Liver (tissue), 8 donors: ENCODE measurements at regions not wholly inside any gene's neighbourhood (a gene's known extent, or its start where the extent isn't known, plus 50 kb on each side); places are given as distances from the start of the nearest gene placed in this dataset.

ENCODE experiments used
- DNase-seq: peaks from one replicate; pipeline ENCODE4 v3.0.0-alpha.2; 2017; ENCODE audit warnings: low spot score
- H3K27ac ChIP-seq, 2 donors: one replicate each; pipeline ENCODE4 v1.7.0; 2013; ENCODE audit warnings: inconsistent platforms in 2 of 2, low read length in 2 of 2, control low read depth in 1 of 2, low read depth in 1 of 2, mild to moderate bottlenecking in 1 of 2
- H3K27me3 ChIP-seq, 4 donors: one replicate each; pipeline versions ENCODE4 v1.6.1 to v1.7.0; 2013; ENCODE audit warnings: low read length in 3 of 4, inconsistent platforms in 1 of 4, mild to moderate bottlenecking in 1 of 4, moderate library complexity in 1 of 4; ENCODE audit not compliant: control insufficient read depth in 4 of 4, insufficient read depth in 4 of 4
- H3K36me3 ChIP-seq, 4 donors: one replicate each; pipeline versions ENCODE4 v1.6.1 to v1.7.0; 2013; ENCODE audit warnings: low read length in 3 of 4, mild to moderate bottlenecking in 3 of 4, low read depth in 1 of 4, moderate library complexity in 1 of 4; ENCODE audit not compliant: control insufficient read depth in 4 of 4, insufficient read depth in 3 of 4
- H3K4me1 ChIP-seq, 4 donors: one replicate each; pipeline versions ENCODE4 v1.6.1 to v1.7.0; 2013; ENCODE audit warnings: low read length in 3 of 4, mild to moderate bottlenecking in 3 of 4, moderate library complexity in 1 of 4; ENCODE audit not compliant: control insufficient read depth in 4 of 4, insufficient read depth in 4 of 4
- H3K4me3 ChIP-seq, 3 donors: one replicate each; pipeline versions ENCODE4 v1.6.1 to v1.7.0; 2013; ENCODE audit warnings: low read length in 3 of 3, control low read depth in 1 of 3, low read depth in 1 of 3, mild to moderate bottlenecking in 1 of 3
- H3K9ac ChIP-seq, 2 donors: one replicate each; pipeline ENCODE4 v1.7.0; 2013; ENCODE audit warnings: low read length in 2 of 2, mild to moderate bottlenecking in 2 of 2, moderate library complexity in 2 of 2, control low read depth in 1 of 2, low read depth in 1 of 2
- H3K9me3 ChIP-seq, 4 donors: one replicate each; pipeline versions ENCODE4 v1.6.1 to v1.7.0; 2013; ENCODE audit warnings: low read length in 3 of 4; ENCODE audit not compliant: control insufficient read depth in 4 of 4
- FOXA1 ChIP-seq: IDR thresholded peaks from 2 replicates; pipeline ENCODE4 v1.6.1; 2016; ENCODE audit warnings: antibody characterized with exemption
- FOXA2 ChIP-seq: IDR thresholded peaks from 2 replicates; pipeline ENCODE4 v1.6.1; 2016; ENCODE audit warnings: antibody characterized with exemption
- GABPA ChIP-seq, 2 donors: IDR thresholded peaks in 1 of 2; conservative IDR thresholded peaks in 1 of 2; 2 replicates each; pipeline ENCODE4 v1.6.1; 2016; ENCODE audit warnings: antibody characterized with exemption in 2 of 2, mild to moderate bottlenecking in 1 of 2, moderate library complexity in 1 of 2
- HNF4A ChIP-seq, 2 donors: conservative IDR thresholded peaks; 2 replicates each; pipeline ENCODE4 v1.6.1; 2016; ENCODE audit warnings: antibody characterized with exemption in 2 of 2, mild to moderate bottlenecking in 2 of 2
- HNF4G ChIP-seq: IDR thresholded peaks from 2 replicates; pipeline ENCODE4 v1.6.1; 2016; ENCODE audit warnings: antibody characterized with exemption
- JUND ChIP-seq, 2 donors: IDR thresholded peaks; 2 replicates each; pipeline ENCODE4 v1.6.1; 2016; ENCODE audit warnings: antibody characterized with exemption in 2 of 2
- NR2F2 ChIP-seq: IDR thresholded peaks from 2 replicates; pipeline ENCODE4 v1.6.1; 2016; ENCODE audit warnings: antibody characterized with exemption
- RAD21 ChIP-seq, 2 donors: IDR thresholded peaks; 2 replicates each; pipeline ENCODE4 v1.6.1; 2016; ENCODE audit warnings: antibody characterized with exemption in 2 of 2, mild to moderate bottlenecking in 2 of 2
- RXRA ChIP-seq, 2 donors: IDR thresholded peaks; 2 replicates each; pipeline ENCODE4 v1.6.1; 2017 to 2018; ENCODE audit warnings: antibody characterized with exemption in 2 of 2, mild to moderate bottlenecking in 1 of 2
- SP1 ChIP-seq: IDR thresholded peaks from 2 replicates; pipeline ENCODE4 v1.6.1; 2018; ENCODE audit warnings: antibody characterized with exemption, mild to moderate bottlenecking
- YY1 ChIP-seq: IDR thresholded peaks from 2 replicates; pipeline ENCODE4 v1.6.1; 2016; ENCODE audit warnings: antibody characterized with exemption, mild to moderate bottlenecking
- WGBS: extraction: QIAGEN DNeasy Blood & Tissue Kit; methylation state at CpG from one replicate; pipeline ENCODE4 v1.1.7; 2013; 5-methylcytosine and 5-hydroxymethylcytosine counted together
- TF ChIP-seq, protein P1 (sequence below): fragments of 150-350 bp; IDR thresholded peaks from 2 replicates; pipeline ENCODE4 v1.5.1; 2017; ENCODE audit warnings: improper control_type of control experiment, low read depth, low read length; ENCODE audit not compliant: missing input control
- TF ChIP-seq, protein P2 (sequence below): IDR thresholded peaks from 2 replicates; pipeline ENCODE4 v1.6.1; 2016; ENCODE audit warnings: antibody characterized with exemption
- TF ChIP-seq, protein P3 (sequence below): IDR thresholded peaks from 2 replicates; pipeline ENCODE4 v1.6.1; 2016; ENCODE audit warnings: antibody characterized with exemption, mild to moderate bottlenecking
- donor health status: healthy.
- donor health status: healthy.
- donor health status: healthy.
- donor health status: healthy.
- donor health status: healthy.

- Histone ChIP-seq H3K4me3 (no peak overlapping the region), H3K4me1 (no peaks in the 10 kb centered on the region), H3K9ac (no peak overlapping the region), H3K27me3 (no peaks in the 10 kb centered on the region), H3K36me3 (no peaks in the 10 kb centered on the region), H3K27ac (no peak overlapping the region), H3K9me3 (peaks cover 0 to 3% (median 0%) of the 10 kb centered on the region in 4 donors)
- TF ChIP-seq HNF4A (conservative IDR thresholded peaks at IDR 0.05) (no peak), YY1 (no peak), FOXA1 (no peak), GABPA (IDR thresholded peaks at IDR 0.05 in 1 of 2, conservative IDR thresholded peaks at IDR 0.05 in 1 of 2) (no peak), RAD21 (IDR thresholded peaks at IDR 0.05) (no peak), JUND (IDR thresholded peaks at IDR 0.05) (no peak), HNF4G (no peak), NR2F2 (no peak), SP1 (no peak), FOXA2 (no peak), RXRA (IDR thresholded peaks at IDR 0.05) (no peak)
- TF ChIP-seq, protein P1, sequence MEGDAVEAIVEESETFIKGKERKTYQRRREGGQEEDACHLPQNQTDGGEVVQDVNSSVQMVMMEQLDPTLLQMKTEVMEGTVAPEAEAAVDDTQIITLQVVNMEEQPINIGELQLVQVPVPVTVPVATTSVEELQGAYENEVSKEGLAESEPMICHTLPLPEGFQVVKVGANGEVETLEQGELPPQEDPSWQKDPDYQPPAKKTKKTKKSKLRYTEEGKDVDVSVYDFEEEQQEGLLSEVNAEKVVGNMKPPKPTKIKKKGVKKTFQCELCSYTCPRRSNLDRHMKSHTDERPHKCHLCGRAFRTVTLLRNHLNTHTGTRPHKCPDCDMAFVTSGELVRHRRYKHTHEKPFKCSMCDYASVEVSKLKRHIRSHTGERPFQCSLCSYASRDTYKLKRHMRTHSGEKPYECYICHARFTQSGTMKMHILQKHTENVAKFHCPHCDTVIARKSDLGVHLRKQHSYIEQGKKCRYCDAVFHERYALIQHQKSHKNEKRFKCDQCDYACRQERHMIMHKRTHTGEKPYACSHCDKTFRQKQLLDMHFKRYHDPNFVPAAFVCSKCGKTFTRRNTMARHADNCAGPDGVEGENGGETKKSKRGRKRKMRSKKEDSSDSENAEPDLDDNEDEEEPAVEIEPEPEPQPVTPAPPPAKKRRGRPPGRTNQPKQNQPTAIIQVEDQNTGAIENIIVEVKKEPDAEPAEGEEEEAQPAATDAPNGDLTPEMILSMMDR: no peak
- TF ChIP-seq, protein P2, sequence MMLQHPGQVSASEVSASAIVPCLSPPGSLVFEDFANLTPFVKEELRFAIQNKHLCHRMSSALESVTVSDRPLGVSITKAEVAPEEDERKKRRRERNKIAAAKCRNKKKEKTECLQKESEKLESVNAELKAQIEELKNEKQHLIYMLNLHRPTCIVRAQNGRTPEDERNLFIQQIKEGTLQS: no peak
- TF ChIP-seq, protein P3, sequence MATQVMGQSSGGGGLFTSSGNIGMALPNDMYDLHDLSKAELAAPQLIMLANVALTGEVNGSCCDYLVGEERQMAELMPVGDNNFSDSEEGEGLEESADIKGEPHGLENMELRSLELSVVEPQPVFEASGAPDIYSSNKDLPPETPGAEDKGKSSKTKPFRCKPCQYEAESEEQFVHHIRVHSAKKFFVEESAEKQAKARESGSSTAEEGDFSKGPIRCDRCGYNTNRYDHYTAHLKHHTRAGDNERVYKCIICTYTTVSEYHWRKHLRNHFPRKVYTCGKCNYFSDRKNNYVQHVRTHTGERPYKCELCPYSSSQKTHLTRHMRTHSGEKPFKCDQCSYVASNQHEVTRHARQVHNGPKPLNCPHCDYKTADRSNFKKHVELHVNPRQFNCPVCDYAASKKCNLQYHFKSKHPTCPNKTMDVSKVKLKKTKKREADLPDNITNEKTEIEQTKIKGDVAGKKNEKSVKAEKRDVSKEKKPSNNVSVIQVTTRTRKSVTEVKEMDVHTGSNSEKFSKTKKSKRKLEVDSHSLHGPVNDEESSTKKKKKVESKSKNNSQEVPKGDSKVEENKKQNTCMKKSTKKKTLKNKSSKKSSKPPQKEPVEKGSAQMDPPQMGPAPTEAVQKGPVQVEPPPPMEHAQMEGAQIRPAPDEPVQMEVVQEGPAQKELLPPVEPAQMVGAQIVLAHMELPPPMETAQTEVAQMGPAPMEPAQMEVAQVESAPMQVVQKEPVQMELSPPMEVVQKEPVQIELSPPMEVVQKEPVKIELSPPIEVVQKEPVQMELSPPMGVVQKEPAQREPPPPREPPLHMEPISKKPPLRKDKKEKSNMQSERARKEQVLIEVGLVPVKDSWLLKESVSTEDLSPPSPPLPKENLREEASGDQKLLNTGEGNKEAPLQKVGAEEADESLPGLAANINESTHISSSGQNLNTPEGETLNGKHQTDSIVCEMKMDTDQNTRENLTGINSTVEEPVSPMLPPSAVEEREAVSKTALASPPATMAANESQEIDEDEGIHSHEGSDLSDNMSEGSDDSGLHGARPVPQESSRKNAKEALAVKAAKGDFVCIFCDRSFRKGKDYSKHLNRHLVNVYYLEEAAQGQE: no peak
- no peak for DNase-seq
- 88% methylated on average over 25 of the region's 25 CpGs for WGBS
Measured at GRCh38 chr12:124227951-124228711, 66.8 kb upstream of the RFLNA start.

- no peaks in the 10 kb centered on the region for H3K27me3 ChIP-seq
- TF ChIP-seq, protein P2: no peak
- peaks cover 0 to 3% (median 0%) of the 10 kb centered on the region in 4 donors for H3K9me3 ChIP-seq
- no peak overlapping the region for H3K27ac ChIP-seq
- no peak for DNase-seq
- H3K4me3 ChIP-seq: no peak overlapping the region
- no peak overlapping the region for H3K9ac ChIP-seq
- H3K36me3 ChIP-seq: no peaks in the 10 kb centered on the region
- H3K4me1 ChIP-seq: no peaks in the 10 kb centered on the region
Measured at GRCh38 chr12:124229520-124229919, 65.4 kb upstream of the RFLNA start.
